ENCODE measurements at regions not wholly inside any gene's neighbourhood (a gene's known extent, or its start where the extent isn't known, plus 50 kb on each side); places are given as distances from the start of the nearest gene placed in this dataset.

- Histone ChIP-seq H3K4me3 (replicated peaks in 1 of 3; ENCODE audit: low read depth in 2 of 3, low read length in 3 of 3) (no peak overlapping the region), H3K4me1 (ENCODE audit: control insufficient read depth in 1 of 2, insufficient read depth in 2 of 2, low read length in 2 of 2) (no peaks in the 10 kb centered on the region), H3K79me2 (ENCODE audit: insufficient read depth, low read length) (no peaks in the 10 kb centered on the region), H3K4me2 (replicated peaks; ENCODE audit: extremely low read depth, low read length, poor library complexity, severe bottlenecking) (no peak overlapping the region), H3K9ac (ENCODE audit: insufficient read depth, low read length, poor library complexity, severe bottlenecking) (no peak overlapping the region), H2AFZ (ENCODE audit: insufficient read depth, low read depth, low read length, poor library complexity, severe bottlenecking) (no peak overlapping the region), H3K9me3 (replicated peaks in 1 of 2; ENCODE audit: control insufficient read depth in 1 of 2, insufficient read depth in 1 of 2, low read length in 2 of 2) (no peaks in the 10 kb centered on the region), H3K27me3 (ENCODE audit: control insufficient read depth in 2 of 2, insufficient read depth in 2 of 2, low read length in 2 of 2) (no peaks in the 10 kb centered on the region), H3K36me3 (replicated peaks in 1 of 2; ENCODE audit: control insufficient read depth in 1 of 2, insufficient read depth in 2 of 2, low read length in 2 of 2) (no peaks in the 10 kb centered on the region), H4K20me1 (ENCODE audit: insufficient read depth, low read length) (no peaks in the 10 kb centered on the region), H3K27ac (ENCODE audit: low read depth in 1 of 2, low read length in 2 of 2) (no peak overlapping the region)
- Mint-ChIP-seq H3K9me3 (no peaks in the 10 kb centered on the region), H3K27me3 (ENCODE audit: low read depth in 3 of 3) (peaks cover 0 to 11% (median 4%) of the 10 kb centered on the region in 3 donors), H3K4me3 (no peak overlapping the region), H3K36me3 (no peaks in the 10 kb centered on the region), H3K27ac (no peak overlapping the region), H3K4me1 (no peaks in the 10 kb centered on the region)
- DNase-seq = no peak
- no peak for TF ChIP-seq CTCF (IDR thresholded peaks at IDR 0.05)
- 92% methylated on average over 5 of the region's 5 CpGs for WGBS (ENCODE audit: insufficient coverage)
- intact Hi-C loops (cut with micrococcal nuclease) = no loop called here
Observed at GRCh38 chr1:240030236-240030635, 61.4 kb upstream of the FMN2 start.

GRCh38 chr1:240031009-240031408 is 60.7 kb upstream of the FMN2 start:
- no peaks in the 10 kb centered on the region for H3K4me1 ChIP-seq (ENCODE audit: control insufficient read depth in 1 of 2, insufficient read depth in 2 of 2, low read length in 2 of 2)
- H2AFZ ChIP-seq (ENCODE audit: insufficient read depth, low read depth, low read length, poor library complexity, severe bottlenecking) = no peak overlapping the region
- Mint-ChIP-seq H3K27ac (no peak overlapping the region), H3K36me3 (no peaks in the 10 kb centered on the region), H3K4me1 (no peaks in the 10 kb centered on the region), H3K4me3 (no peak overlapping the region), H3K27me3 (ENCODE audit: low read depth in 3 of 3) (peaks cover 2 to 7% (median 3%) of the 10 kb centered on the region in 3 donors), H3K9me3 (no peaks in the 10 kb centered on the region)
- H3K4me3 ChIP-seq (replicated peaks in 1 of 3; ENCODE audit: low read depth in 2 of 3, low read length in 3 of 3) = no peak overlapping the region
- no peak overlapping the region for H3K9ac ChIP-seq (ENCODE audit: insufficient read depth, low read length, poor library complexity, severe bottlenecking)
- no peak overlapping the region for H3K4me2 ChIP-seq (replicated peaks; ENCODE audit: extremely low read depth, low read length, poor library complexity, severe bottlenecking)
- H3K79me2 ChIP-seq (ENCODE audit: insufficient read depth, low read length) = no peaks in the 10 kb centered on the region
- TF ChIP-seq CTCF (IDR thresholded peaks at IDR 0.05) = no peak
- no peaks in the 10 kb centered on the region for H3K36me3 ChIP-seq (replicated peaks in 1 of 2; ENCODE audit: control insufficient read depth in 1 of 2, insufficient read depth in 2 of 2, low read length in 2 of 2)
- no peak for DNase-seq
- H3K27ac ChIP-seq (ENCODE audit: low read depth in 1 of 2, low read length in 2 of 2) = no peak overlapping the region
- H4K20me1 ChIP-seq (ENCODE audit: insufficient read depth, low read length) = no peaks in the 10 kb centered on the region
- H3K9me3 ChIP-seq (replicated peaks in 1 of 2; ENCODE audit: control insufficient read depth in 1 of 2, insufficient read depth in 1 of 2, low read length in 2 of 2) = no peaks in the 10 kb centered on the region
- no peaks in the 10 kb centered on the region for H3K27me3 ChIP-seq (ENCODE audit: control insufficient read depth in 2 of 2, insufficient read depth in 2 of 2, low read length in 2 of 2)
- no CpG with 5 or more reads among the region's 5 CpGs for WGBS (ENCODE audit: insufficient coverage)
- intact Hi-C loops (cut with micrococcal nuclease) = no loop called here

Data from CD14-positive monocyte (primary cell).